HCT116 (cell line): ENCODE measurements at regions not wholly inside any gene's neighbourhood (a gene's known extent, or its start where the extent isn't known, plus 50 kb on each side); places are given as distances from the start of the nearest gene placed in this dataset.

Source experiments
- ATAC-seq: fragments of 200-7000 bp; cut with Tn5 transposase; 2 replicates; pipeline ENCODE4 v1.9.1; 2020; ENCODE audit warnings: mild to moderate bottlenecking, moderate library complexity
- BruUV-seq: library from RNA; stranded (reverse); fragments of 400-500 nt; replicated peaks from 2 replicates; lab custom pipeline; 2021; lab: Mats Ljungman, UMichigan
- CTCF ChIA-PET: fragments of 300-600 bp; sonication (Branson Sonifier 250); formaldehyde crosslinking; loops from one replicate; lab custom pipeline; 2021; ENCODE audit warnings: antibody characterized with exemption; lab: Charles Lee
- POLR2A ChIA-PET: fragments of 300-600, 350-600 bp; sonication (Branson Sonifier 250); formaldehyde crosslinking; loops from one replicate; lab custom pipeline; 2021; ENCODE audit warnings: antibody characterized with exemption; lab: Charles Lee
- RAD21 ChIA-PET, 2 experiments: fragments of 300-600 bp; sonication (Branson Sonifier 250); formaldehyde crosslinking; loops; one replicate each; lab custom pipeline; 2023; ENCODE audit warnings: low total read pairs in 2 of 2; ENCODE audit not compliant: uncharacterized antibody in 2 of 2, unreplicated experiment in 2 of 2, low non-redundant PET in 1 of 2; lab: Charles Lee
- DNase-seq: peaks from one replicate; pipeline ENCODE4 v3.0.0-alpha.2; 2010; ENCODE audit warnings: low read depth, low spot score
- H2AFZ ChIP-seq: fragments of 200-600 bp; shearing (Covaris generic), sonication (generic); 2 replicates; pipeline ENCODE4 v1.6.1; 2017; ENCODE audit warnings: low read depth, mixed run types, mixed read lengths, antibody characterized with exemption, low read length; ENCODE audit not compliant: poor library complexity, severe bottlenecking
- H3K27ac ChIP-seq: 2 replicates; pipeline ENCODE4 v1.5.1; 2012; ENCODE audit warnings: low read depth, low read length
- H3K27me3 ChIP-seq: fragments of 200-600 bp; sonication (generic); 2 replicates; pipeline ENCODE4 v1.6.1; 2016; ENCODE audit warnings: mixed run types, low read length, mixed read lengths; ENCODE audit not compliant: insufficient read depth
- H3K36me3 ChIP-seq, 2 experiments: fragments of 200-500 bp in 1 of 2; fragments of 200-600 bp in 1 of 2; sonication (Bioruptor generic) in 1 of 2; sonication (generic) in 1 of 2; 2 replicates each; pipeline versions ENCODE4 v1.5.1 to v1.6.1; 2014 to 2016; ENCODE audit warnings: low read length in 2 of 2, inconsistent platforms in 1 of 2, mixed read lengths in 1 of 2, mixed run types in 1 of 2; ENCODE audit not compliant: insufficient read depth in 2 of 2, control insufficient read depth in 1 of 2
- H3K4me1 ChIP-seq, 2 experiments: fragments of 200-600 bp in 1 of 2; sonication (generic) in 1 of 2; 2 replicates each; pipeline versions ENCODE4 v1.5.1 to v1.6.1; 2012 to 2017; ENCODE audit warnings: low read length in 2 of 2, inconsistent platforms in 1 of 2, mild to moderate bottlenecking in 1 of 2, mixed read lengths in 1 of 2, mixed run types in 1 of 2, moderate library complexity in 1 of 2; ENCODE audit not compliant: insufficient read depth in 2 of 2, control insufficient read depth in 1 of 2
- H3K4me2 ChIP-seq: fragments of 200-600 bp; sonication (generic); 2 replicates; pipeline ENCODE4 v1.6.1; 2017; ENCODE audit warnings: mixed run types, low read length, mixed read lengths
- H3K4me3 ChIP-seq, 2 experiments: fragments of 200-600 bp in 1 of 2; sonication (generic) in 1 of 2; replicated peaks in 1 of 2; 2 replicates each; pipeline ENCODE4 v1.5.1; 2011 to 2016; ENCODE audit warnings: low read length in 2 of 2, control low read depth in 1 of 2, low read depth in 1 of 2, mild to moderate bottlenecking in 1 of 2, mixed read lengths in 1 of 2, mixed run types in 1 of 2
- H3K79me2 ChIP-seq: fragments of 200-600 bp; sonication (generic); 2 replicates; pipeline ENCODE4 v1.6.1; 2017; ENCODE audit warnings: mild to moderate bottlenecking, mixed run types, low read length, moderate library complexity, mixed read lengths; ENCODE audit not compliant: insufficient read depth
- H3K9ac ChIP-seq: fragments of 200-600 bp; sonication (generic); 2 replicates; pipeline ENCODE4 v1.6.1; 2016; ENCODE audit warnings: low read length, mixed read lengths
- H3K9me2 ChIP-seq: fragments of 200-600 bp; sonication (generic), shearing (Covaris generic); 2 replicates; pipeline ENCODE4 v1.6.1; 2017; ENCODE audit warnings: mixed run types, mild to moderate bottlenecking, moderate library complexity; ENCODE audit not compliant: insufficient read depth
- H3K9me3 ChIP-seq, 2 experiments: fragments of 200-500 bp in 1 of 2; fragments of 200-600 bp in 1 of 2; sonication (Bioruptor generic) in 1 of 2; sonication (generic) in 1 of 2; 2 replicates each; pipeline ENCODE4 v1.6.1; 2014 to 2017; ENCODE audit warnings: low read length in 2 of 2, mixed read lengths in 2 of 2, inconsistent platforms in 1 of 2, low read depth in 1 of 2, mild to moderate bottlenecking in 1 of 2, mixed run types in 1 of 2, moderate library complexity in 1 of 2; ENCODE audit not compliant: control insufficient read depth in 1 of 2, insufficient read depth in 1 of 2
- H4K20me1 ChIP-seq: fragments of 200-600 bp; sonication (generic), shearing (Covaris generic); 2 replicates; pipeline ENCODE4 v1.6.1; 2017; ENCODE audit warnings: mixed run types, mild to moderate bottlenecking, moderate library complexity; ENCODE audit not compliant: insufficient read depth
- CBX3 ChIP-seq: IDR thresholded peaks from 2 replicates; pipeline ENCODE4 v1.6.1; 2012; ENCODE audit warnings: low read depth
- CEBPB ChIP-seq: IDR thresholded peaks from 2 replicates; pipeline ENCODE4 v1.6.1; 2012; ENCODE audit warnings: low read depth
- EZH2 ChIP-seq: fragments of 200-600 bp; sonication (generic); IDR thresholded peaks from 2 replicates; pipeline ENCODE4 v1.6.1; 2017; ENCODE audit warnings: antibody characterized with exemption, mixed run types
- FOSL1 ChIP-seq: IDR thresholded peaks from 2 replicates; pipeline ENCODE4 v1.6.1; 2012; ENCODE audit warnings: low read depth
- JUND ChIP-seq: IDR thresholded peaks from 2 replicates; pipeline ENCODE4 v1.6.1; 2012
- POLR2A ChIP-seq: IDR thresholded peaks from 2 replicates; pipeline ENCODE4 v1.7.0; 2011; ENCODE audit warnings: borderline replicate concordance; ENCODE audit not compliant: insufficient read depth, insufficient read length; ENCODE audit errors: extremely low read depth
- POLR2AphosphoS5 ChIP-seq: IDR thresholded peaks from 2 replicates; pipeline ENCODE4 v1.6.1; 2011; ENCODE audit warnings: mild to moderate bottlenecking, low read depth, low read length, moderate library complexity
- RAD21 ChIP-seq: IDR thresholded peaks from 2 replicates; pipeline ENCODE4 v1.6.1; 2012; ENCODE audit warnings: low read depth, mild to moderate bottlenecking
- SIN3A ChIP-seq: IDR thresholded peaks from 2 replicates; pipeline ENCODE4 v1.6.1; 2012; ENCODE audit warnings: low read depth
- SP1 ChIP-seq: IDR thresholded peaks from 2 replicates; pipeline ENCODE4 v1.6.1; 2012; ENCODE audit warnings: low read depth
- YY1 ChIP-seq: IDR thresholded peaks from 2 replicates; pipeline ENCODE4 v1.6.1; 2011; ENCODE audit warnings: low read length, low read depth, moderate library complexity, mild to moderate bottlenecking; ENCODE audit not compliant: insufficient replicate concordance; ENCODE audit errors: extremely low read depth
- ZNF274 ChIP-seq: fragments of 200-500 bp; sonication (Bioruptor generic); IDR thresholded peaks from 2 replicates; pipeline ENCODE4 v1.6.1; 2014; ENCODE audit warnings: mild to moderate bottlenecking, low read depth, low read length, inconsistent platforms
- intact Hi-C: fragments of 100-400 bp; cut with micrococcal nuclease; formaldehyde crosslinking; loops from 2 replicates; pipeline ENCODE4 v1.10.0; 2022
- TF ChIP-seq, protein P1 (sequence below): IDR thresholded peaks from 2 replicates; pipeline ENCODE4 v1.6.1; 2011; ENCODE audit warnings: mild to moderate bottlenecking, low read length, moderate library complexity; ENCODE audit not compliant: insufficient replicate concordance; ENCODE audit errors: extremely low read depth
- TF ChIP-seq, protein P2 (sequence below), 3 experiments: fragments of 200-600 bp in 1 of 3; sonication (generic) in 1 of 3; IDR thresholded peaks in 2 of 3; conservative IDR thresholded peaks in 1 of 3; 2 replicates each; pipeline ENCODE4 v1.5.1; 2012 to 2017; ENCODE audit warnings: low read depth in 2 of 3, low read length in 2 of 3, antibody characterized with exemption in 1 of 3, borderline replicate concordance in 1 of 3, control low read depth in 1 of 3, mild to moderate bottlenecking in 1 of 3, mixed read lengths in 1 of 3, mixed run types in 1 of 3, moderate library complexity in 1 of 3; ENCODE audit not compliant: insufficient read depth in 1 of 3
- TF ChIP-seq, protein P3 (sequence below): IDR thresholded peaks from 2 replicates; pipeline ENCODE4 v1.6.1; 2012
- TF ChIP-seq, protein P4 (sequence below): IDR thresholded peaks from 2 replicates; pipeline ENCODE4 v1.6.1; 2012

DNA sequence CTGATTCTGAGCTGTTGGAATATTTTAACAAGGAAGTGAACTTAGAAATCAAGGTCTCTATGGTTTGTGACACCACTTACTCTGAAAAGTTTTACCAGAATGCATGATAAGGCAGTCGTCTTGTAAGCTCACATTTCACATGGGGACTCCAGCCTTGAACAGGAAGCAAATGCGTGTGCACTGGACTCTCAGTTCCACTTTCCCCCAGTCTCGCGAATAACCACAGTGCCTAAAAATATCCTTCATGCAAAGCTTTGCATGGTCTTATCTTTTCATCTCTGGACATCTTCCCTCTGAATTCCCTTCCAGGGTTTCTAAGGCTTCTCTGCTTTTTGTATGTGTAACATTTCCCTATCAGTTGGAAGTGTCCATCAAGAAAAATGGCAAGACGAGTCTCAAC, 581.8 kb downstream of the NLGN4X start:
- H3K4me2 ChIP-seq = no peak overlapping the region
- ATAC-seq (no peak), DNase-seq (no peak)
- intact Hi-C loops = no loop called here
- H3K79me2 ChIP-seq = no peaks in the 10 kb centered on the region
- H3K9me2 ChIP-seq = no peaks in the 10 kb centered on the region
- no peaks in the 10 kb centered on the region for H3K36me3 ChIP-seq
- no peak overlapping the region for H3K27ac ChIP-seq
- no peak overlapping the region for H3K4me3 ChIP-seq
- no peaks in the 10 kb centered on the region for H3K9me3 ChIP-seq
- H3K27me3 ChIP-seq = no peaks in the 10 kb centered on the region
- no peak overlapping the region for H3K9ac ChIP-seq
- H2AFZ ChIP-seq = no peak overlapping the region
- no peak for TF ChIP-seq CBX3
- TF ChIP-seq SIN3A = no peak
- no peak for TF ChIP-seq POLR2A
- TF ChIP-seq CEBPB = no peak
- TF ChIP-seq ZNF274 = no peak
- TF ChIP-seq, protein P1, sequence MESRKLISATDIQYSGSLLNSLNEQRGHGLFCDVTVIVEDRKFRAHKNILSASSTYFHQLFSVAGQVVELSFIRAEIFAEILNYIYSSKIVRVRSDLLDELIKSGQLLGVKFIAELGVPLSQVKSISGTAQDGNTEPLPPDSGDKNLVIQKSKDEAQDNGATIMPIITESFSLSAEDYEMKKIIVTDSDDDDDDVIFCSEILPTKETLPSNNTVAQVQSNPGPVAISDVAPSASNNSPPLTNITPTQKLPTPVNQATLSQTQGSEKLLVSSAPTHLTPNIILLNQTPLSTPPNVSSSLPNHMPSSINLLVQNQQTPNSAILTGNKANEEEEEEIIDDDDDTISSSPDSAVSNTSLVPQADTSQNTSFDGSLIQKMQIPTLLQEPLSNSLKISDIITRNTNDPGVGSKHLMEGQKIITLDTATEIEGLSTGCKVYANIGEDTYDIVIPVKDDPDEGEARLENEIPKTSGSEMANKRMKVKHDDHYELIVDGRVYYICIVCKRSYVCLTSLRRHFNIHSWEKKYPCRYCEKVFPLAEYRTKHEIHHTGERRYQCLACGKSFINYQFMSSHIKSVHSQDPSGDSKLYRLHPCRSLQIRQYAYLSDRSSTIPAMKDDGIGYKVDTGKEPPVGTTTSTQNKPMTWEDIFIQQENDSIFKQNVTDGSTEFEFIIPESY = no peak
- TF ChIP-seq, protein P2, sequence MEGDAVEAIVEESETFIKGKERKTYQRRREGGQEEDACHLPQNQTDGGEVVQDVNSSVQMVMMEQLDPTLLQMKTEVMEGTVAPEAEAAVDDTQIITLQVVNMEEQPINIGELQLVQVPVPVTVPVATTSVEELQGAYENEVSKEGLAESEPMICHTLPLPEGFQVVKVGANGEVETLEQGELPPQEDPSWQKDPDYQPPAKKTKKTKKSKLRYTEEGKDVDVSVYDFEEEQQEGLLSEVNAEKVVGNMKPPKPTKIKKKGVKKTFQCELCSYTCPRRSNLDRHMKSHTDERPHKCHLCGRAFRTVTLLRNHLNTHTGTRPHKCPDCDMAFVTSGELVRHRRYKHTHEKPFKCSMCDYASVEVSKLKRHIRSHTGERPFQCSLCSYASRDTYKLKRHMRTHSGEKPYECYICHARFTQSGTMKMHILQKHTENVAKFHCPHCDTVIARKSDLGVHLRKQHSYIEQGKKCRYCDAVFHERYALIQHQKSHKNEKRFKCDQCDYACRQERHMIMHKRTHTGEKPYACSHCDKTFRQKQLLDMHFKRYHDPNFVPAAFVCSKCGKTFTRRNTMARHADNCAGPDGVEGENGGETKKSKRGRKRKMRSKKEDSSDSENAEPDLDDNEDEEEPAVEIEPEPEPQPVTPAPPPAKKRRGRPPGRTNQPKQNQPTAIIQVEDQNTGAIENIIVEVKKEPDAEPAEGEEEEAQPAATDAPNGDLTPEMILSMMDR (IDR thresholded peaks at IDR 0.05 in 2 of 3, conservative IDR thresholded peaks at IDR 0.05 in 1 of 3; ENCODE audit: borderline replicate concordance in 1 of 3, insufficient read depth in 1 of 3, low read depth in 2 of 3, low read length in 2 of 3) = no peak
- TF ChIP-seq, protein P3, sequence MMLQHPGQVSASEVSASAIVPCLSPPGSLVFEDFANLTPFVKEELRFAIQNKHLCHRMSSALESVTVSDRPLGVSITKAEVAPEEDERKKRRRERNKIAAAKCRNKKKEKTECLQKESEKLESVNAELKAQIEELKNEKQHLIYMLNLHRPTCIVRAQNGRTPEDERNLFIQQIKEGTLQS = no peak
- TF ChIP-seq FOSL1 = no peak
- no peak for TF ChIP-seq YY1
- TF ChIP-seq JUND = no peak
- TF ChIP-seq RAD21 = no peak
- TF ChIP-seq, protein P4, sequence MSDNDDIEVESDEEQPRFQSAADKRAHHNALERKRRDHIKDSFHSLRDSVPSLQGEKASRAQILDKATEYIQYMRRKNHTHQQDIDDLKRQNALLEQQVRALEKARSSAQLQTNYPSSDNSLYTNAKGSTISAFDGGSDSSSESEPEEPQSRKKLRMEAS = no peak
- TF ChIP-seq SP1 = no peak
- TF ChIP-seq POLR2AphosphoS5 = no peak
- no peak for TF ChIP-seq EZH2
- TF ChIP-seq, all 23 proteins: peak for 0
- Histone ChIP-seq H3K4me1 (no peaks in the 10 kb centered on the region), H4K20me1 (no peaks in the 10 kb centered on the region)
- no TSS peak for BruUV-seq
- CTCF ChIA-PET = no interaction called here
- RAD21 ChIA-PET = no interaction called here
- POLR2A ChIA-PET = no interaction called here
